Spleen (tissue), 11 donors: ENCODE measurements at regions not wholly inside any gene's neighbourhood (a gene's known extent, or its start where the extent isn't known, plus 50 kb on each side); places are given as distances from the start of the nearest gene placed in this dataset.

ENCODE experiments used
- DNase-seq: peaks from one replicate; pipeline ENCODE4 v3.0.0-alpha.2; 2020
- H3K27ac ChIP-seq, 8 donors: fragments of 200-600 bp; sonication (generic) in 7 of 8; 1 replicate in 4 of 8; 2 replicates in 4 of 8; pipeline versions ENCODE4 v1.5.0 to v1.8.0; 2016 to 2021; ENCODE audit warnings: inconsistent platforms in 4 of 8, mild to moderate bottlenecking in 4 of 8, moderate library complexity in 1 of 8
- H3K27me3 ChIP-seq, 7 donors: fragments of 200-600 bp; sonication (generic) in 6 of 7; replicated peaks in 1 of 7; 1 replicate in 4 of 7; 2 replicates in 3 of 7; pipeline versions ENCODE4 v1.5.0 to v1.8.0; 2016 to 2021; ENCODE audit warnings: inconsistent platforms in 3 of 7, mild to moderate bottlenecking in 1 of 7
- H3K36me3 ChIP-seq, 6 donors: fragments of 200-600 bp; sonication (generic) in 5 of 6; 1 replicate in 4 of 6; 2 replicates in 2 of 6; pipeline versions ENCODE4 v1.5.0 to v1.8.0; 2016 to 2021; ENCODE audit warnings: inconsistent platforms in 2 of 6
- H3K4me1 ChIP-seq, 6 donors: fragments of 200-600 bp; sonication (generic) in 5 of 6; 1 replicate in 3 of 6; 2 replicates in 3 of 6; pipeline versions ENCODE4 v1.5.0 to v1.8.0; 2016 to 2021; ENCODE audit warnings: inconsistent platforms in 3 of 6
- H3K4me3 ChIP-seq, 8 donors: fragments of 200-600 bp; sonication (generic) in 7 of 8; 1 replicate in 4 of 8; 2 replicates in 4 of 8; pipeline versions ENCODE4 v1.5.0 to v1.8.0; 2016 to 2021; ENCODE audit warnings: inconsistent platforms in 4 of 8, mild to moderate bottlenecking in 4 of 8, moderate library complexity in 2 of 8
- H3K9me3 ChIP-seq, 8 donors: fragments of 200-600 bp; sonication (generic) in 7 of 8; 1 replicate in 4 of 8; 2 replicates in 4 of 8; pipeline versions ENCODE4 v1.5.0 to v1.8.0; 2016 to 2021; ENCODE audit warnings: inconsistent platforms in 4 of 8
- POLR2A ChIP-seq, 3 donors: fragments of 450-650 bp; IDR thresholded peaks; one replicate each; pipeline ENCODE4 v1.5.1; 2017; ENCODE audit warnings: antibody characterized with exemption in 3 of 3, mild to moderate bottlenecking in 1 of 3
- POLR2AphosphoS5 ChIP-seq, 3 donors: sonication (generic); formaldehyde crosslinking; IDR thresholded peaks; one replicate each; pipeline ENCODE4 v1.5.1; 2017; ENCODE audit warnings: antibody characterized with exemption in 3 of 3
- WGBS, 5 donors: extraction: QIAGEN DNeasy Blood & Tissue Kit in 3 of 5; methylation state at CpG; one replicate each; pipeline versions ENCODE4 v1.1.5 to v1.1.7; 2013 to 2018; 5-methylcytosine and 5-hydroxymethylcytosine counted together
- intact Hi-C: fragments of 100-400 bp; cut with DNase I; formaldehyde crosslinking; loops from one replicate; pipeline ENCODE4 v1.15.0; 2023; ENCODE audit warnings: low total_unique reads
- TF ChIP-seq, protein P1 (sequence below), 11 experiments: fragments of 200-600 bp in 7 of 11; fragments of 450-650 bp in 4 of 11; sonication (generic) in 4 of 11; IDR thresholded peaks in 8 of 11; conservative IDR thresholded peaks in 3 of 11; 1 replicate in 7 of 11; 2 replicates in 4 of 11; pipeline versions ENCODE4 v1.4.0 to v1.8.0; 2016 to 2021; ENCODE audit warnings: antibody characterized with exemption in 11 of 11, inconsistent platforms in 4 of 11, mild to moderate bottlenecking in 1 of 11
- donor health status: healthy with polysubstance abuse.
- donor health status: DM: no; HTN: no; CAD: no; lungs with moderate emphysema.
- donor health status: DM: no; HTN: no; CAD: no.
- donor health status: Bipolar disorder and iron deficiency.
- donor health status: healthy.
- donor health status: DM: no; HTN: no; CAD: no.
- donor health status: DM: yes; HTN: yes; CAD: no.

DNA sequence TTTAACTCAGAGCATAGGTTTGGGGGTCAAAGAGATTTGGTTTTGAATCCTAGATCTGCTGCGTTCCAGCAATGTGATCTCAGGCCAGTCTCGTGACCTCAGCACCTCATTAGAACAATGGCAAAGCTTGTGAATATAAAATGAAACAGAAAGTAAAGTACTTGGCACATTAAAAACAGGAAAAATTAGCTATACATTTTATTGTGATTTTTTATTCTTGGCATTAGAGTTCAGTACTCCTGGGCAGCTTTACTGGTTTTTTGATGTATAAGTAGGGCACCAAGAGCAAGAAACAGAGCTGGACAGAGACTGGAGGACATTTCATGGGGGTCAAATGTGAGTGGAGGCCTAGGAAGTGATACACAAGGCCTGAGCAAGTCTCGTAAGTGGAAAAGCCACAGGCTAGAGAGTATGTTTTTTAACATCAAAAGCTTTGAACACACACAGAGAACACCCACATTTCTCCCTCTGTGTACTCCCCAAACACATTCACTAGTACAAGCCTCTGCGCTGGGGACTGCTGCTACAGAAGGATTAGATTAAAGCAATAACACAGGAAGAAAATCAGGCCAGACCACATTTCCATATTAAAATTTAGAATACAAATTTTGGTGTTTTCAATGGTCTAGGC lies 157.2 kb upstream of the SLC25A13 start:
- TF ChIP-seq, protein P1, sequence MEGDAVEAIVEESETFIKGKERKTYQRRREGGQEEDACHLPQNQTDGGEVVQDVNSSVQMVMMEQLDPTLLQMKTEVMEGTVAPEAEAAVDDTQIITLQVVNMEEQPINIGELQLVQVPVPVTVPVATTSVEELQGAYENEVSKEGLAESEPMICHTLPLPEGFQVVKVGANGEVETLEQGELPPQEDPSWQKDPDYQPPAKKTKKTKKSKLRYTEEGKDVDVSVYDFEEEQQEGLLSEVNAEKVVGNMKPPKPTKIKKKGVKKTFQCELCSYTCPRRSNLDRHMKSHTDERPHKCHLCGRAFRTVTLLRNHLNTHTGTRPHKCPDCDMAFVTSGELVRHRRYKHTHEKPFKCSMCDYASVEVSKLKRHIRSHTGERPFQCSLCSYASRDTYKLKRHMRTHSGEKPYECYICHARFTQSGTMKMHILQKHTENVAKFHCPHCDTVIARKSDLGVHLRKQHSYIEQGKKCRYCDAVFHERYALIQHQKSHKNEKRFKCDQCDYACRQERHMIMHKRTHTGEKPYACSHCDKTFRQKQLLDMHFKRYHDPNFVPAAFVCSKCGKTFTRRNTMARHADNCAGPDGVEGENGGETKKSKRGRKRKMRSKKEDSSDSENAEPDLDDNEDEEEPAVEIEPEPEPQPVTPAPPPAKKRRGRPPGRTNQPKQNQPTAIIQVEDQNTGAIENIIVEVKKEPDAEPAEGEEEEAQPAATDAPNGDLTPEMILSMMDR (IDR thresholded peaks at IDR 0.05 in 8 of 11, conservative IDR thresholded peaks at IDR 0.05 in 3 of 11): no peak
- TF ChIP-seq POLR2A (IDR thresholded peaks at IDR 0.05): no peak
- TF ChIP-seq POLR2AphosphoS5 (IDR thresholded peaks at IDR 0.05): no peak
- DNase-seq: no peak
- Histone ChIP-seq H3K36me3 (no peaks in the 10 kb centered on the region), H3K9me3 (no peaks in the 10 kb centered on the region), H3K27ac (peak overlapping the region in 5 of 8 donors; percentile 9 to 59 (median 31)), H3K4me3 (peak overlapping the region in 1 of 8 donors; percentile 18), H3K27me3 (no peaks in the 10 kb centered on the region), H3K4me1 (no peaks in the 10 kb centered on the region)
- intact Hi-C loops: no loop called here
- WGBS, 5 donors: 59 to 73% (median 69%) methylated on average over 4 of the region's 4 CpGs

DNA sequence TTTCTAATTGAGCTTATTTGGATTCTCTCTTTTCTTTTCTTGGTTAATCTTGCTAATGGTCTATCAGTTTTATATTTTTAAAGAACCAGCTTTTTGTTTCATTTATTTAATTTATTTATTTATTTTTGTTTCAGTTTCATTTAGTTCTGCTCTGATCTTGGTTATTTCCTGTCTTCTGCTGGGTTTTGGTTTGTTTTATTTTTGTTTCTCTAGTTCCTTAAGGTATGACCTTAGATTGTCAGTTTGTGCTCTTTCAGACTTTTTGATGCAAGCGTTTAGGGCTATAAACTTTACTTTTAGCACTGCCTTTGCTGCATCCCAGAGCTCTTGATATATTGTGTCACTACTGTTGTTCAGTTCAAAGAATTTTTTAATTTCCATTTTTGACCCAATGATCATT lies 149.7 kb upstream of the SLC25A13 start:
- WGBS, 5 donors: 56 to 76% (median 68%) methylated on average over 1 of the region's 1 CpG

DNA sequence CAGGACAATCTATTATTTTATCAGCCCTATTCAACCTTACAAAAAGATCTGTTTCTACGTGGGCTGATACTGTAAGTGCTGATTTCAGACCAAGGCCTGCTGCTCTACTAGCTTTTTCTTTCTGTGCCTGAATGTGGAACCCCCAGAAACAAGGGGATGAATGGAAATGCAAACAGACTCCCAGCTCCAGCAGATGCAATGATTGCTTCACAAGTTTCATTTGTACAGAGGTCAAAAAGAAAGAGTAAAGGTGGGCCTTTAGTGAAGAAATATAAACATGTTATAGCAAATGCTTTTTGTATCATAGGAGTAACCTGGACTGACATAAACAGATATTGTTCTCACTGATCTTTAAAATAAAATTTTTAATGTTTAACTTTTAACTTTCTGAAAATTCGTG lies 130.2 kb upstream of the SLC25A13 start:
- intact Hi-C loops: no loop called here
- TF ChIP-seq, protein P1 (IDR thresholded peaks at IDR 0.05 in 8 of 11, conservative IDR thresholded peaks at IDR 0.05 in 3 of 11): no peak
- no peak for TF ChIP-seq POLR2A (IDR thresholded peaks at IDR 0.05)
- TF ChIP-seq POLR2AphosphoS5 (IDR thresholded peaks at IDR 0.05): no peak
- H3K9me3 ChIP-seq: no peaks in the 10 kb centered on the region

More for the DNA sequence above, 149.7 kb upstream of the SLC25A13 start:
- Histone ChIP-seq H3K4me1 (peaks cover 0 to 10% (median 0%) of the 10 kb centered on the region in 6 donors), H3K27me3 (no peaks in the 10 kb centered on the region), H3K27ac (peak overlapping the region in 2 of 8 donors; percentile 1 to 38), H3K9me3 (peaks cover 0 to 11% (median 0%) of the 10 kb centered on the region in 8 donors), H3K4me3 (no peak overlapping the region), H3K36me3 (no peaks in the 10 kb centered on the region)
- DNase-seq: no peak
- intact Hi-C loops: no loop called here
- TF ChIP-seq, protein P1 (IDR thresholded peaks at IDR 0.05 in 8 of 11, conservative IDR thresholded peaks at IDR 0.05 in 3 of 11): no peak
- no peak for TF ChIP-seq POLR2AphosphoS5 (IDR thresholded peaks at IDR 0.05)
- TF ChIP-seq POLR2A (IDR thresholded peaks at IDR 0.05): no peak

DNA sequence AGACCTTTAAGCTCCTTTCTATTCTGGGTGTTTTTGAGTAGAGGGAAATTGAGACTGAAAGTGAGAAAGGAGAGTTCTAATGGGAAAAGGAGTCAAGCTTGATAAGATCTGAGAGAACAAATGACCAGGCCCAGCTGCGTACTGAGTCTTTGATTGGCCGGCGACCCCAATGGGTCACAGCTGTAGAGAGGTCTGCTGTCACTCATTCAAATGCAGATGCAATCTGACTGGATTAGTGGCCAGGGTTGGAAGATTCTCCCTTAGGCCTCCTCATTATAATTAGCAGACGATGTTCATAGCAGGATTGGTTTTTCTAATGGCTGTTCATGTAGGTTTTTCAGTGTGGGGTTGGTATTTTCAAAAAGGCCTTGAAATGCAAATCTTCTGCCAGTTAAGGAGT lies 127.2 kb upstream of the SLC25A13 start:
- TF ChIP-seq POLR2AphosphoS5 (IDR thresholded peaks at IDR 0.05): no peak
- TF ChIP-seq POLR2A (IDR thresholded peaks at IDR 0.05): no peak
- TF ChIP-seq, protein P1 (IDR thresholded peaks at IDR 0.05 in 8 of 11, conservative IDR thresholded peaks at IDR 0.05 in 3 of 11): no peak
- intact Hi-C loops: no loop called here
- WGBS, 5 donors: 61 to 91% (median 77%) methylated on average over 4 of the region's 4 CpGs
- H3K4me1 ChIP-seq: no peaks in the 10 kb centered on the region
- H3K27ac ChIP-seq: no peak overlapping the region
- H3K4me3 ChIP-seq: no peak overlapping the region
- no peaks in the 10 kb centered on the region for H3K36me3 ChIP-seq
- peaks cover 0 to 3% (median 0%) of the 10 kb centered on the region in 7 donors for H3K27me3 ChIP-seq
- no peaks in the 10 kb centered on the region for H3K9me3 ChIP-seq
- no peak for DNase-seq

More for the DNA sequence above, 130.2 kb upstream of the SLC25A13 start:
- H3K4me3 ChIP-seq: no peak overlapping the region
- peaks cover 0 to 3% (median 0%) of the 10 kb centered on the region in 7 donors for H3K27me3 ChIP-seq
- no peak overlapping the region for H3K27ac ChIP-seq
- H3K36me3 ChIP-seq: no peaks in the 10 kb centered on the region
- 75 to 88% (median 79%) methylated on average over 2 of the region's 2 CpGs for WGBS, 5 donors
- DNase-seq: no peak
- H3K4me1 ChIP-seq: no peaks in the 10 kb centered on the region
